GM21786 (cell line): ENCODE measurements at regions not wholly inside any gene's neighbourhood (a gene's known extent, or its start where the extent isn't known, plus 50 kb on each side); places are given as distances from the start of the nearest gene placed in this dataset.

Experiments used
- ATAC-seq: cut with Tn5 transposase; IDR thresholded peaks from one replicate; pipeline ENCODE4 v1.9.1; 2021; ENCODE audit not compliant: unreplicated experiment

DNA sequence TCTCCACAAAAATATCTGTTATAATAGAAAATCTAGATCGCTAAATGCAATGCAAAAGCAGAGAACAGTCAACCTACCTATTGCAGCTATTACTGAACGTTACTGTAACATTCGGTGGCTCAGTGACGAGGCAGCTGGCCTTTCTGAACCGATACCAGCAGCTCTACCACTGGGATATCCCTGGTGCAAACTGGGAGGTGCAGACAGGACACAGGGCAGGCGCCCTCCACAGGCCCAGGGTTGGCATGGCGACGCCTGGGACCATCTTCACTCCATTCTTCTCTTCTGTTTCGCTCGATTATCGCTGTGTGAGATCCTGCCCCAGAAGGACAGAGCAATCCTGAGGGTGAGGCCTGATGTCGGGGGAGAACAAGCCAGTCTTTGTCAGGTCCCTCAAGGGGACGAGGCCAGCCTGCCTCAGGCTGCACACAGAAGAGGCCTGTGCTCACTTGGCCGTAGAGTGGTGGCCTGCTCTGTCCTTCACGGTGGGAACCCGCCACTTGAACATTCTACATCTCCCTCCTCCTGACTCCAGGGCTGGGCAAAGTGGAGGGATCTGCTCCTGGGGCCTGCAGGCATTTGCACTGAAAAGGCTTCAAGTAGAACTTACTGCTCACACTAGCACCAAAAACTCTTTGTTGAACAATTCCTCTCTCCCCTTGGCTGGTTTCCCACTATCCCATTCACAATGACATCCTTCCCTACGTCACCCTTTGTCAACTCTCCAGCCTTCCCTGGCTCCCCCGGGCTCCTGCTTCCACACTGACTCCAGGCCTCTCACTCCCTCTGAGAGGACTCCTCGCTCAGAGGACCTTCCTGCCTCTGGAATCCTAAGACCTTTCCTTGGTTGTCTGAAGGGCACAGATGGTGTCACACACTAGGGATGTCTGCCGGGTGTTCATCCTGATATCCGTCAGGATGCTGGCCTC is 49.7 kb downstream of the CYRIA start:
- ATAC-seq, result no peak

DNA sequence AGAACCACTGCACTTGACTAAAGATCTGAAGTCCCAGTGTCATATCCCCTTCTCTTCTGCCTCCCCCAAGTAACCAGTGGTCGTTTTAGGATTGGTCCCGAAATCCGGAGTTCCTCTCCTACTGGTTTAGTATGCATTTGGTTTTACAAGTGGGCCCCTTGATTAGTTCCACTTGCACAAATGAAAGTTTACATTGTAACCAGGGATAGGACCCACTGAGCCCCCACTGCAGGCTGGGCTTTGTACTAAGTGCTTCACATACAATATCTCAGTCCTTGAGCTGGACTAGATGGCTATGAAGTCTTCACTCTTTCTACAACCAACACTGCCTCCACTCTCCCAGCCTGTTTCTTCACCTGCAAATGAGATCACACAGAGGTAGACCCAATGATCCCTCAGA is 50.4 kb downstream of the CYRIA start:
- ATAC-seq, result no peak

DNA sequence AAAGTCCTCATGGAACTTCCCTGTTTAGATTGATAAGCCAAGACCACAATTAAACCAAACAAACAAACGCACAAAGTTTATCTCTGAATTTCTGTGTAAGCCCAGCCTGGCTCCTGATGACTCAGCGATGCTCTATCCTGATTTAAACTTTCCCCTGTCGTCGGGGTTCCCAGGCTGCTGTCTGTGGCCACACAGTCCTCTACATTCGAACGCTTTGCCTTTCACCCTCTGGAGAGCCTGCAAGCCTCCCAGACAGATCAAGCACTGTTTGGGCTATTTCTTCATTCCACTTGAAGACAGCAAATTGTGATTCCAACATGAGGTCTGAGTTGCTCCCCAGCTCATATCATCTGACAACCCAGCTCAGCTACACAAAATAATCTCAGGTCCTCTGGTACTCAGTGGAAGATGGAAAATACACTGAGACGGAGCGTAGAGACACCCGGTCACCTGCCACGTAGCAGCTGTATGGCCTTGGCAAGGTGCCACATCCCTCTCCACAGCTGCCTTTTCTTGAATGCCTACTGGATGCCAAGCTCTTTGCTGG is 51.2 kb downstream of the CYRIA start:
- ATAC-seq, result no peak

DNA sequence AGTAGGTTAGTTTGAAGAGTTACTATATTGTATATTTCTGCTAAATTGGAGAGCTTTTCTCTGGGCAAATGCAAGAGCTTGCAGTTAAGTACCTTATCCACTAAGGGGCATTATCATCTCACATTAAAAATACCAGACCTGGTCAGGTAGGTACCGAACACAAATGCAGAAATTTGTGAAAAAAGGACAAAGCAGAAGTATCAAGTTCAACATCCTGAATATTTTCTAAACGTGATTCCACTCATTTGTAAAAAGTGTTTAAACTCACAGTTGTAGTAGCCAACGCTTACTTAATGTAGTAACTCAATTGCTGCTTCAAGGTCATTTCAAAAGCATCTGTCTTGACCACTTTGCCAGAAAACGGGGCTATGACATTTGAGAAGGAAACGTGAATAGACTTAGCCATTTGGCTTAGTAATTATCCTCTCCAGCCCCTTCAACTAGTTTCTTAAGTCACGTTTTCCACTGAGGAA is 52.1 kb downstream of the CYRIA start:
- no peak for ATAC-seq

DNA sequence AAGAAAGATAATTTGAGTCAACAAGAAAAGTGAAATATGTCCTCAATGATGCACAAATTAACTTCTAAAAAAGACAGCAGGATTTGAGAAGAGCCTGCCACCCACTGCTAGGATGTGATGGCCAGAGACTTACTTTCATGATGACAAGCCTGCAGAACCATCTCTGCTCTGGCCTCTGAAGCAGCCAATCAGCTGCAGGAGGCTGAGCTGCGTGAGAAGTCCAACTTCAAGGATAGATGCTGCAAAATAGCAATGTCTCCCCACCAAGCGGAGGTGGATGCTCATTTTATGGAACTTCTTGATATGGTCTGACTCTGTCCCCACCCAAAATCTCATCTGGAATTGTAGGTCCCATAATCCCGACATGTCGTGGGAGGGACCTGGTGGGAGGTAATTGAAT is 53.1 kb downstream of the CYRIA start:
- no peak for ATAC-seq

DNA sequence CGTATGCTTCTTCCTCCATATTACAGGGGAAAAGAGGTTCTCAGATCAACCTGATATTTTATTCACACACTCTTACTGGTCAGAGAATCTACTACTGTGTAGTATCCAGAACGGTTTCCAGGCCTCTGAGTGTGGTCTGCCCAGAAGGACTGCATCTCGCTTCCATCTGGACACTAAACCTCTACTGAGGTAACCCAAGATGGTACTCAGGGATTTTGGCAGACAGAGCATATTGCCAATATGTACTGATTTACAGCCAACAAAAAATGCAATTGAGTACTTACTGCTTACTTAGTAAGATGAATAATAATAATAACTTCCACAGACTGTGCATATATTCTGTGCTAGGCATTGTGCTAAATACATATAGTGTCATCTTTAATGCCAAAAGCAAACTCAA is 55.8 kb downstream of the CYRIA start:
- no peak for ATAC-seq

DNA sequence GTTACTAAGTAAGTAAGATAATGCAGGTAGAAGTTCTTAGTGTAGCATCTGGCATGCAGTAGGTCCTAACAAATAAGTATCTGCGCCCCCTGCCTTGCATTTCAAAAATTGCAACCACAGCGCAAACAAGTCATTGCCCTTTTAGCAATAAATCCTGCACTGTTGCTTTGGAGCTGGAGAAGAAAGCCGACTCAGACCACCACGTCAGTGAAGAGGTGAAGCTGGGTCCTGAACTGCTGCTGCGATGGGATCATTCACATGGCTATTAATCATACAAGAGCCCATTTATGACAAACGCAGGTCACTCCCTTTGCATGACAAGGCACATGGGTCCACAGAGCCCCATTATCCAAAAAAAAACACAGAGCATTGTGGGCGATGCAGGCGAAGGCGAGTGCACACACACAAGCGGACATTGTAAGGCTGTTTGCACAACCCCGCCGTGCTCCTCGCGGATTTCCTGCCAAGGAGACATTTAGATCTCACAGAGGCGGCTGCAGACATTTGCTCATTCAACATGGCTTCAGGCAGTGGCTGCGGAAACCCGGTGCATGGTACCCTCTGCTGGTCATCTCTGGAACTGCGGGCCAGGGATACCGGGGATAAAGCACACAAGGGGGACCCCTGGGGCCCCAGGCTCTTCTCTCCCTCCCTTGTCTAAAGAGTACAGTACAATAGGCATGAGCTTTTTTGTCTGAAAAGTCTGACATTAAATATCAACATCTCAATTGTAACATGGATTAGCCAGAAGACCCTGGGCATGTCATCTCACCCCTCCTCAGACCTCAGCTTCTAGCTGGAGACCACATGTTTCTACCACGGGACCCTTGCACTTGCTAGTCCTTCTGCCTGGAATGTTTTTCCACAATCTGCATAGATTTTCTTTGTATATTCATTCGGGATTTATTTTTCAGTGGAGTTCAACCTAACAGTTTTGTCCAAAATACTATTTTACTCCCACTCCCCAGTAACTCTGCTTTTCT is 56.7 kb downstream of the CYRIA start:
- peak; percentile 90 for ATAC-seq

DNA sequence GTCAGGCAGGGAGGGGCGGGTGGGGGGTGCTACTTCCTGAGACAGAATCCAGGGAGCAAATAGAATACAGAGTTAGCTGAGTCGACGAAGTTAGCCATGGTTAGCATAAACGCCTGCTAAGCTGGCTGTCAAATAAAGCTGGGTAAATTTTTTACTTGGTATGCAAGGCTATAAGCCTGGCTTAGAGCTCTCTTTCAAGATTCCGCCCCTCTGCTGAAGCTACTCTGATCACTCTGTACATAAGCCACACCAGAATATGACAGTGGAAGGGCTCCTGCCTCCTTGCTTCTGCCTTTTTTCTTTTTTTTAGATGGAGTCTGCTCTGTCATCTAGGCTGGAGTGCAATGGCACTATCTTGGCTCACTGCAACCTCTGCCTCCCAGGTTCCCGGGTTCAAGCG is 58.3 kb downstream of the CYRIA start:
- ATAC-seq, result no peak

DNA sequence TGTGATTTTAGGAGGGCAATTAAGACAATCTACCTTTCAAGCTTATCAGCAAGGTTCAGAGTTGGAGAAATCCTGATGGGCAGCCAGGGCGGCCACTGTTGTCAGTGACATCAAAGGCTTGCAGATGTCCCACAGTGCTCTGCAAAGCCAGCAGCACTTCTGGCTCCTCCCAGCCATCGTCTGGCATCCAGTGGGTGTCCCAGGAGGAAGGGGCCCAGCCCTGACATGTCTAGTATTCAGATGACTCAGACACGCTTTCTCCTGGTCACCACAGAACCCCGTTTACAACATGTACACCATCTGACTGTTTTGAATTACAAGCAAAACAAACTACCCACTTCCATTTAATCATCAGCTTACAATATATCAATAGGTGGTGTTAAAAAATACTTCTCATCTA is 61.4 kb downstream of the CYRIA start:
- no peak for ATAC-seq

DNA sequence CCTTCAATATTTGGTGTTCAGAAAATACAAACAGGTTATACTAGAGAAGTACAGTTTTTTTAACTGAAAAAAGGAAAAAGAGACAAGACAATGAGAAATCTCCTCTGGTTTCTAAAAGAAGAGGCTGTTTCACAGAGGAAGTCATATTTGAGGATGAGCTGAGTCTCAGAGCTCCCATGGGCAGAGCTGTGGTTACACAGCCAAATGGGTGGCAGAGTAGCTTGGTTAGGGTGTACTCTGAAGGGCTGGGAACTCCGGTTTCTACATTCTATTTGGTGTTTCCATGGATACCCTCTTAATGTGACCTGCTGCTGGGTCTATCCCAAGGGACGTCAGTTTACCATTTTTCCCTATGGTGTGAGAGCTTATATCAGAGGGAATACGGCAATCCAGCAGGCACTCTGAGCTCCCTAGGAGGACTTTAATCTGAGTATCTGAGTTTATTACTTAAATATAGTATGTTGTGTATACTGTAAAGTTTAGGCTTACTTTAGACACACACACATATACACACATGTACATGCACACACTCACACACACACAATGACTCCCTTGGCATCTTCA is 74.2 kb downstream of the CYRIA start:
- ATAC-seq, result no peak

DNA sequence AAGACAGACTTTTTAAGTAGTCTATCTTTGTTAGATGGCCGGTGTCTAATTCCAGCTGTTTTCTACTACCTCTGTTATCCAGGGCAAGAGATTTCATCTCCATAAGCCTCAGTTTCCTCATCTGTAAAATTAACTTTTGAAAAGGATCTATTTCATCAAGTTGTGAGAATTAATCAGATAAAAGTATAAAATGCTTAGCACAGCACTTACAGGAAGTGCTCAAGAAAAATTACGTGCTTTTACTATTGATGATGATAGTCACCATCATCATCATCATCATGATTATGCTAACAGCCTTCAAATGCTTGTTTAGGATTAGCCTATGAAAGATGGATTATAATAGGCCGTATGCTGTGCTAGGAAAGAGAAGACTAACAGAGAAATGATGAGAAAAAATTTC is 76.2 kb downstream of the CYRIA start:
- no peak for ATAC-seq

DNA sequence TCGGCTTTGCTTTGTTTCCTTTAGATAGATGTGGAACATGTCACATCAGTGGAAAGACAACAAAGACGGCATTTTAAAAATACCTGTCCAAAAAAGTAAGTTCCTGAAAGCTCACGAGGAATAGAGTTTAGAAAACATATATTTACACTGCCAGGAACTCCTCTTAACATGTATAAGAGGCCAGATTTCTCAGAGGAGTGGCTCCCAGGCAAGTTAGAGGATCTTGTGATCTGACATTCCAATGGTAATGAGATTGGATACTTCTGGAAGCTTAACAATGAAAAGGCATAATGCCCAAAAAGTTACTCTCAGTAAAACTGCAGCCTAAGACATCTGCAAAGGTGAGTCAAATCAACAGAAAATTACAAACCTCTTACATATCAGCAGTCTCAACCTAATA is 77.1 kb downstream of the CYRIA start:
- ATAC-seq, result no peak

DNA sequence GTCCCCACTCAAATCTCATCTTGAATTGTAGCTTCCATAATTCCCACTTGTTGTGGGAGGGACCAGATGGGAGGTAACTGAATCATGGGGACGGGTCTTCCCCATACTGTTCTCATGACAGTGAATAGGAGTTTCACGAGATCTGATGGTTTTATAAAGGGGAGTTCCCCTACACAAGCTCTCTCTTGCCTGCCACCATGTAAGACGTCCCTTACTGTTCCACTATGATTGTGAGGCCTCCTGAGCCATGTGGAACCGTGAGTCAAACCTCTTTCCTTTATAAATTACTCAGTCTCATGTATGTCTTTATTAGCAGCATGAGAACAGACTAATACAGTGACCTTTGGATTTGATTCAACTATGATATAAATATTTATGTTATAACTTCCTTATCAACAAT is 78.0 kb downstream of the CYRIA start:
- ATAC-seq, result no peak

DNA sequence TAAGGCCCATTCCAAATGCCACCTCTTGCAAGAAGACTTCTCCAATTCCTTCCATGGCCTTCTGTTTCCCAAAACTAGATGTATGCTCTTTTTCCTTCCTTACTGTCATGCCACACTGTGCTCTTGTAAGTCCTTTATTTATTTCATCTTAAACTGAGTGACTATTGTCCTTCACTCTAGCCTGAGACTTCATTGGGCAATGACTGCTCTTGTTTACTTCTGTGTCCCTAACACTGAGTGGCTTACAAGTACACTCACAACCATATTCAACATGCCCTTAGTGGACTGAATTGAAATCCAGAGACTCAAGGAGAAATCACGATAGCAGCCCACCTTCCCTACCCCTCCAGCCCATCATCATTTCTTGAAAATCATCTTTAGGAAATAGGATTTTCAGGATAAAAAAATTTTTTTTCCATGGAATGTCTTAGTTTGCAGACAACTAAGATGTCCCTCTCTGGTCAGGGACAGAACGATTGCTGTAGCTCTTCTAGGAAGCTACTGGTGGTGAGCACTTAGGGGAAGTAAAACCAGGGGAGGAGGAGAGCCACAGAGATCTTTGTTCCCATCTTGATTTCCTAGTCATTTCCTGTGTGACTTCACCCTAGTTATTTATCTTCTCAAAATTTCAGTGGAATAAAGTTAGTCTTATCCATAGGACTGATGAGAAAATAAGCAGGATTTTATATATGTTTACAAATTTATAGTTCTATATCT is 80.7 kb downstream of the CYRIA start:
- no peak for ATAC-seq

DNA sequence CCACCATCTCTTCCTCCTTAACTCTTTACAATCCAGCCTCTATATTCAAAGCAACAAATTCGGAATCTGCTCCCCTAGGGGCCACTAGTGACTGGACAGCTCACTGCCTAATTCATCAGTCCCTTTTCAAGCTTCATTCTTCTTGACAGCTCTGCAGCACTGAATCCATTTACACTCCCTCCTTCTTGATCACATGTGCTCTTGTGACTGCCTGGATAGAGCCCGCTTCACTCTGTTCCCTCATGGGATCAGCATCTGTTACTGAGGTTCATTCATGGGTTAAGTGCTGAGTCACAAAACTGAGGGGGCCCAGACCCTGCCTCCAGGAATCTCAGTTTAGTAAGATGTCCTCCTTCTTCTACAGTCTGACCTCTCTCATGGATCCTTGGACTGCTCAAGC is 81.5 kb downstream of the CYRIA start:
- ATAC-seq, result no peak

DNA sequence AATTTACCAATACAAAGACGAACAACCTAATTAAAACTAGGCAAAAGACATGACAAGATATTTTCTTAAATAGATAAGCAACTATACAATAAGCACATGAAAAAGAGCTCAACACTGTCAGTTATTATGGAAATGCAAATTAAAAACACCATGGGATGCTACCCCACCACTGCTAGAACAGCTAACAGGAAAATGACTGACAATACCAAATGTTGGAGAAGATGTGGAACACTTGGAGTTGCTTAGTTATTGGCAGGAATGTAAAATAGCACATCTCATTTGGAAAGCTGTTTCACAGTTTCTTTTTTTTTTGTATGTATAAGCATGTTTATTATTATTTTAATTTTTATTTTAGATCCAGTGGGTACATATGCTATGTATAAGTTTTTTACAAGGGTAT is 84.4 kb downstream of the CYRIA start:
- ATAC-seq, result no peak

DNA sequence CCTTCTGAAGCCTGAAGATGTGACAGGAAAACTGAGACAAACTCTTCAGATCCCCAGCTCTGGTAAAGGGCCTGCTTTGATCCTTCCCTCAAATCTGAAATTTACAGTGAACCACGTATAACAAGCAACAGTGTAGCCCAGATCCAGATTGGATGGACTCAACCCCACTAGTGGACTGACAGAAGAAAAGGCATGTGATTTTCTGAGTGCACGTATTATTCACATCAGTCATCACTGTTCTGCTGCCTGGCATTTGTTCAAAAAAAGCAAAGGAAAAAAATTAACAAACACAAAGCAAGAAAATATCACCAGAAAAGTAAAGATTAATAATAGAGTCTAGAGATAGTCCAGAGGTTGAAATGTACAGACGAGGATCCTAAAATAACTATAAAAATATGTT is 87.6 kb downstream of the CYRIA start:
- no peak for ATAC-seq

DNA sequence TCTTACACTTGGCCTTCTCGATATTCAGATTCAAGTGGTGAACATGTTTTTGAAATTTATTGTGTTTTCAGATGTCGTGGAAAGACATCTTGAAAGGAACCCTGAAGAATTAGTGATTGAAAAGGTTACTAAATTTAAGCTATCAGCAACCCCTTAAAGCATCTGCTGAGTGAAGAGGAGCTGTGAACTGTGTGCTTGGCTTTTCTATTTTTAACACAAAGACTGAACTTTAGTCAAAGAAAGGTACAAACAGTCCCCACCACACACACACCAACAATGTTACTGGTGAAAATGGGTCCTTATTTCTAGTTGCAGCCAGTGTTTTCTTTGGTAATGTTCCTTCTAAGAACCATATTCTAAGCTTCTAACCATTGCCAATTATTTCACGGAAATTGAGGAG is 95.1 kb downstream of the CYRIA start:
- ATAC-seq, result no peak

DNA sequence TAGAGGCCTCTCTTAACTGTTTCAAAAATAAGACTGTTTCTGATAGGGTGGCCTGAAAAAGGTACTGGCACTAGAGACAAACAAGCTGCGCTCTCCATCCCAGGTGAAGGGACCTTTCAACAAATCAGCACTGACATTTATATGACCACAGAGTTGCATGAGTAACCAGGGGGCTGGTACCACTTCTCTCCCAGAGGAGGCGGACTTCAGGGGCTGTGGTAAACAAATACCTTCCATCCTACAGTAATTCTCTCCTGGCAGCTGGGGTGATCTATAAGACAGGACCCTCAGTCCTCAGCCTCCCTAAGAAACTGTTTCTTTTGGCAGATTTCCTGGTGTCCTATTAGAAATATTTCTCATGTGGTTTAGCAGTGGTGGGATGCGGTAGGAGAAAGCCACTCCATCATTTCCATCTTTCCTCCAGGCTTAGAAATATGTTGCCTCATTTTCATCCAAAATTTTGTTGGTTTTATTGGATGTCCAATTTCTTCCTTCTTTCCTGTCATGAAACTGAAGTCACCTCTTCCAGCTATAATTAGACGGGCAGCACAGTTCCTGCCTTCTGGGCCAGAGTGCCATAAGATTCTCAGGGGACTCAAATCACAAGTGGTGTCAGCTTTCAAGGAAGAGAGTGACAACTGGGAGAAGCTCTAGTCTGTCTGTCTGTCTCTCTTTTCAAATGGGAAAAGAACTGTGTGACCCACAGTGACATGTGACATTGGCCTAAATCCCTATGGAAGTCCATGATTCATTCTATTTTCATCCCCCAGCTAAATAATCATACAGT is 96.4 kb downstream of the CYRIA start:
- ATAC-seq, result no peak

DNA sequence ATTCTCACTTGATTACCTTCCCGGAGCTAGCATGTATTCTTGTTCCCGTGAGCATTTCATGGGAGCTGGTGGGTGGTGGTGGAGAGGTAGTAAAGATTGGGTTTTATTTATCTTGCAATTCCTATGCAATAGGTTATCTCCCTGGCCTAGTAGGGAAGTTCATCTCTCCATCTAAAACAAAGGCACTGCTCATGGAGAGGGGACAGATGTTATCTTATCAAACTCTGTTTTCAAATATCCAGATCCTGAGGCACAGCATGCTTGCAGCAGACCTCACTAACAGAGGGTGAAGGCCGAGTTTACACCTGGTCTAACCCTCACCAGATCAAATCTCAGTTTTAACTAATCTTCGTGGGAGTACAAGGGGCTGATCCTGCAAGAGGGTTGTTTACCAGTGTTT is 98.9 kb downstream of the CYRIA start:
- ATAC-seq, result no peak
